ENCODE measurements at regions not wholly inside any gene's neighbourhood (a gene's known extent, or its start where the extent isn't known, plus 50 kb on each side); places are given as distances from the start of the nearest gene placed in this dataset.

GRCh38 chr6:28727559-28728211 lies 196.1 kb downstream of the TRIM27 start:
- H3K27me3 ChIP-seq (ENCODE audit: control insufficient read depth in 1 of 2, insufficient read depth in 2 of 2, low read length in 2 of 2) = peaks cover 0 to 1% of the 10 kb centered on the region in 2 donors
- 72 to 79% methylated on average over 9 of the region's 9 CpGs for WGBS, 2 donors
- H3K4me1 ChIP-seq (ENCODE audit: control insufficient read depth in 2 of 2, insufficient read depth in 2 of 2, low read length in 1 of 2) = peaks cover 0 to 2% of the 10 kb centered on the region in 2 donors
- H3K9me3 ChIP-seq (ENCODE audit: control insufficient read depth in 2 of 2, insufficient read depth in 1 of 2, low read depth in 1 of 2, low read length in 1 of 2) = peaks cover 4 to 9% of the 10 kb centered on the region in 2 donors
- no peak overlapping the region for H3K4me3 ChIP-seq (ENCODE audit: low read depth in 1 of 2, low read length in 2 of 2)
- no peaks in the 10 kb centered on the region for H3K36me3 ChIP-seq (ENCODE audit: control insufficient read depth in 2 of 2, insufficient read depth in 2 of 2, low read length in 1 of 2)
- H3K27ac ChIP-seq (ENCODE audit: low read depth in 2 of 2, low read length in 1 of 2) = no peak overlapping the region

GRCh38 chr6:28729501-28730402 lies 194.0 kb downstream of the TRIM27 start:
- peaks cover 4 to 14% of the 10 kb centered on the region in 2 donors for H3K9me3 ChIP-seq (ENCODE audit: control insufficient read depth in 2 of 2, insufficient read depth in 1 of 2, low read depth in 1 of 2, low read length in 1 of 2)
- WGBS, 2 donors = 16 to 18% methylated on average over 24 of the region's 24 CpGs
- H3K27ac ChIP-seq (ENCODE audit: low read depth in 2 of 2, low read length in 1 of 2) = no peak overlapping the region
- no peaks in the 10 kb centered on the region for H3K36me3 ChIP-seq (ENCODE audit: control insufficient read depth in 2 of 2, insufficient read depth in 2 of 2, low read length in 1 of 2)
- H3K4me3 ChIP-seq (ENCODE audit: low read depth in 1 of 2, low read length in 2 of 2) = peak overlapping the region in 1 of 2 donors; percentile 66
- H3K27me3 ChIP-seq (ENCODE audit: control insufficient read depth in 1 of 2, insufficient read depth in 2 of 2, low read length in 2 of 2) = peaks cover 0 to 3% of the 10 kb centered on the region in 2 donors
- H3K4me1 ChIP-seq (ENCODE audit: control insufficient read depth in 2 of 2, insufficient read depth in 2 of 2, low read length in 1 of 2) = peaks cover 0 to 2% of the 10 kb centered on the region in 2 donors

- Histone ChIP-seq H3K4me3 (ENCODE audit: low read depth in 1 of 2, low read length in 2 of 2) (no peak overlapping the region), H3K27ac (ENCODE audit: low read depth in 2 of 2, low read length in 1 of 2) (no peak overlapping the region), H3K9me3 (ENCODE audit: control insufficient read depth in 2 of 2, insufficient read depth in 1 of 2, low read depth in 1 of 2, low read length in 1 of 2) (peaks cover 4 to 14% of the 10 kb centered on the region in 2 donors), H3K4me1 (ENCODE audit: control insufficient read depth in 2 of 2, insufficient read depth in 2 of 2, low read length in 1 of 2) (peaks cover 0 to 2% of the 10 kb centered on the region in 2 donors), H3K36me3 (ENCODE audit: control insufficient read depth in 2 of 2, insufficient read depth in 2 of 2, low read length in 1 of 2) (no peaks in the 10 kb centered on the region), H3K27me3 (ENCODE audit: control insufficient read depth in 1 of 2, insufficient read depth in 2 of 2, low read length in 2 of 2) (peaks cover 0 to 10% of the 10 kb centered on the region in 2 donors)
- 48 to 53% methylated on average over 5 of the region's 5 CpGs for WGBS, 2 donors
Measured at GRCh38 chr6:28732052-28732451, 191.7 kb downstream of the TRIM27 start.

- WGBS, 2 donors = 26 to 29% methylated on average over 14 to 15 of the region's 15 CpGs
- H3K36me3 ChIP-seq (ENCODE audit: control insufficient read depth in 2 of 2, insufficient read depth in 2 of 2, low read length in 1 of 2) = no peaks in the 10 kb centered on the region
- peaks cover 0 to 16% of the 10 kb centered on the region in 2 donors for H3K27me3 ChIP-seq (ENCODE audit: control insufficient read depth in 1 of 2, insufficient read depth in 2 of 2, low read length in 2 of 2)
- H3K4me3 ChIP-seq (ENCODE audit: low read depth in 1 of 2, low read length in 2 of 2) = no peak overlapping the region
- no peak overlapping the region for H3K27ac ChIP-seq (ENCODE audit: low read depth in 2 of 2, low read length in 1 of 2)
- H3K4me1 ChIP-seq (ENCODE audit: control insufficient read depth in 2 of 2, insufficient read depth in 2 of 2, low read length in 1 of 2) = no peaks in the 10 kb centered on the region
- peaks cover 4 to 22% of the 10 kb centered on the region in 2 donors for H3K9me3 ChIP-seq (ENCODE audit: control insufficient read depth in 2 of 2, insufficient read depth in 1 of 2, low read depth in 1 of 2, low read length in 1 of 2)
Measured at GRCh38 chr6:28734443-28734959, 189.3 kb downstream of the TRIM27 start.

GRCh38 chr6:28736121-28736520 lies 187.7 kb downstream of the TRIM27 start:
- no peaks in the 10 kb centered on the region for H3K4me1 ChIP-seq (ENCODE audit: control insufficient read depth in 2 of 2, insufficient read depth in 2 of 2, low read length in 1 of 2)
- peaks cover 0 to 19% of the 10 kb centered on the region in 2 donors for H3K27me3 ChIP-seq (ENCODE audit: control insufficient read depth in 1 of 2, insufficient read depth in 2 of 2, low read length in 2 of 2)

GRCh38 chr6:28737750-28738395 lies 185.9 kb downstream of the TRIM27 start:
- H3K27me3 ChIP-seq (ENCODE audit: control insufficient read depth in 1 of 2, insufficient read depth in 2 of 2, low read length in 2 of 2) = peaks cover 0 to 19% of the 10 kb centered on the region in 2 donors

More at GRCh38 chr6:28736121-28736520, 187.7 kb downstream of the TRIM27 start:
- Histone ChIP-seq H3K36me3 (ENCODE audit: control insufficient read depth in 2 of 2, insufficient read depth in 2 of 2, low read length in 1 of 2) (no peaks in the 10 kb centered on the region), H3K9me3 (ENCODE audit: control insufficient read depth in 2 of 2, insufficient read depth in 1 of 2, low read depth in 1 of 2, low read length in 1 of 2) (peaks cover 4 to 24% of the 10 kb centered on the region in 2 donors), H3K27ac (ENCODE audit: low read depth in 2 of 2, low read length in 1 of 2) (no peak overlapping the region), H3K4me3 (ENCODE audit: low read depth in 1 of 2, low read length in 2 of 2) (no peak overlapping the region)
- 3 to 13% methylated on average over 2 of the region's 2 CpGs for WGBS, 2 donors

GRCh38 chr6:28738396-28738765 lies 185.4 kb downstream of the TRIM27 start:
- 5 to 8% methylated on average over 16 of the region's 16 CpGs for WGBS, 2 donors
- Histone ChIP-seq H3K4me1 (ENCODE audit: control insufficient read depth in 2 of 2, insufficient read depth in 2 of 2, low read length in 1 of 2) (no peaks in the 10 kb centered on the region), H3K36me3 (ENCODE audit: control insufficient read depth in 2 of 2, insufficient read depth in 2 of 2, low read length in 1 of 2) (no peaks in the 10 kb centered on the region), H3K27me3 (ENCODE audit: control insufficient read depth in 1 of 2, insufficient read depth in 2 of 2, low read length in 2 of 2) (peaks cover 0 to 24% of the 10 kb centered on the region in 2 donors), H3K27ac (ENCODE audit: low read depth in 2 of 2, low read length in 1 of 2) (no peak overlapping the region), H3K4me3 (ENCODE audit: low read depth in 1 of 2, low read length in 2 of 2) (no peak overlapping the region), H3K9me3 (ENCODE audit: control insufficient read depth in 2 of 2, insufficient read depth in 1 of 2, low read depth in 1 of 2, low read length in 1 of 2) (peaks cover 4 to 23% of the 10 kb centered on the region in 2 donors)

More at GRCh38 chr6:28737750-28738395, 185.9 kb downstream of the TRIM27 start:
- Histone ChIP-seq H3K36me3 (ENCODE audit: control insufficient read depth in 2 of 2, insufficient read depth in 2 of 2, low read length in 1 of 2) (no peaks in the 10 kb centered on the region), H3K9me3 (ENCODE audit: control insufficient read depth in 2 of 2, insufficient read depth in 1 of 2, low read depth in 1 of 2, low read length in 1 of 2) (peaks cover 4 to 23% of the 10 kb centered on the region in 2 donors), H3K4me1 (ENCODE audit: control insufficient read depth in 2 of 2, insufficient read depth in 2 of 2, low read length in 1 of 2) (no peaks in the 10 kb centered on the region), H3K4me3 (ENCODE audit: low read depth in 1 of 2, low read length in 2 of 2) (no peak overlapping the region), H3K27ac (ENCODE audit: low read depth in 2 of 2, low read length in 1 of 2) (no peak overlapping the region)
- 5 to 10% methylated on average over 17 of the region's 17 CpGs for WGBS, 2 donors

GRCh38 chr6:28741363-28741762 lies 182.4 kb downstream of the TRIM27 start:
- no peak overlapping the region for H3K27ac ChIP-seq (ENCODE audit: low read depth in 2 of 2, low read length in 1 of 2)
- peaks cover 4 to 18% of the 10 kb centered on the region in 2 donors for H3K9me3 ChIP-seq (ENCODE audit: control insufficient read depth in 2 of 2, insufficient read depth in 1 of 2, low read depth in 1 of 2, low read length in 1 of 2)
- H3K36me3 ChIP-seq (ENCODE audit: control insufficient read depth in 2 of 2, insufficient read depth in 2 of 2, low read length in 1 of 2) = no peaks in the 10 kb centered on the region
- 47 to 48% methylated on average over 3 of the region's 3 CpGs for WGBS, 2 donors
- H3K4me3 ChIP-seq (ENCODE audit: low read depth in 1 of 2, low read length in 2 of 2) = no peak overlapping the region
- H3K27me3 ChIP-seq (ENCODE audit: control insufficient read depth in 1 of 2, insufficient read depth in 2 of 2, low read length in 2 of 2) = peaks cover 4 to 14% of the 10 kb centered on the region in 2 donors
- H3K4me1 ChIP-seq (ENCODE audit: control insufficient read depth in 2 of 2, insufficient read depth in 2 of 2, low read length in 1 of 2) = no peaks in the 10 kb centered on the region

- H3K4me3 ChIP-seq (ENCODE audit: low read depth in 1 of 2, low read length in 2 of 2) = no peak overlapping the region
- H3K27ac ChIP-seq (ENCODE audit: low read depth in 2 of 2, low read length in 1 of 2) = no peak overlapping the region
- peaks cover 4 to 14% of the 10 kb centered on the region in 2 donors for H3K27me3 ChIP-seq (ENCODE audit: control insufficient read depth in 1 of 2, insufficient read depth in 2 of 2, low read length in 2 of 2)
- 5 to 7% methylated on average over 19 of the region's 19 CpGs for WGBS, 2 donors
- H3K4me1 ChIP-seq (ENCODE audit: control insufficient read depth in 2 of 2, insufficient read depth in 2 of 2, low read length in 1 of 2) = no peaks in the 10 kb centered on the region
- H3K36me3 ChIP-seq (ENCODE audit: control insufficient read depth in 2 of 2, insufficient read depth in 2 of 2, low read length in 1 of 2) = no peaks in the 10 kb centered on the region
- H3K9me3 ChIP-seq (ENCODE audit: control insufficient read depth in 2 of 2, insufficient read depth in 1 of 2, low read depth in 1 of 2, low read length in 1 of 2) = peaks cover 4 to 15% of the 10 kb centered on the region in 2 donors
Measured at GRCh38 chr6:28742668-28743270, 181.0 kb downstream of the TRIM27 start.
